HCT116 (cell line): ENCODE measurements at regions not wholly inside any gene's neighbourhood (a gene's known extent, or its start where the extent isn't known, plus 50 kb on each side); places are given as distances from the start of the nearest gene placed in this dataset.

Experiments used
- ATAC-seq: fragments of 200-7000 bp; cut with Tn5 transposase; 2 replicates; pipeline ENCODE4 v1.9.1; 2020; ENCODE audit warnings: mild to moderate bottlenecking, moderate library complexity
- BruUV-seq: library from RNA; stranded (reverse); fragments of 400-500 nt; replicated peaks from 2 replicates; lab custom pipeline; 2021; lab: Mats Ljungman, UMichigan
- CTCF ChIA-PET: fragments of 300-600 bp; sonication (Branson Sonifier 250); formaldehyde crosslinking; loops from one replicate; lab custom pipeline; 2021; ENCODE audit warnings: antibody characterized with exemption; lab: Charles Lee
- POLR2A ChIA-PET: fragments of 300-600, 350-600 bp; sonication (Branson Sonifier 250); formaldehyde crosslinking; loops from one replicate; lab custom pipeline; 2021; ENCODE audit warnings: antibody characterized with exemption; lab: Charles Lee
- RAD21 ChIA-PET, 2 experiments: fragments of 300-600 bp; sonication (Branson Sonifier 250); formaldehyde crosslinking; loops; one replicate each; lab custom pipeline; 2023; ENCODE audit warnings: low total read pairs in 2 of 2; ENCODE audit not compliant: uncharacterized antibody in 2 of 2, unreplicated experiment in 2 of 2, low non-redundant PET in 1 of 2; lab: Charles Lee
- DNase-seq: peaks from one replicate; pipeline ENCODE4 v3.0.0-alpha.2; 2010; ENCODE audit warnings: low read depth, low spot score
- H2AFZ ChIP-seq: fragments of 200-600 bp; shearing (Covaris generic), sonication (generic); 2 replicates; pipeline ENCODE4 v1.6.1; 2017; ENCODE audit warnings: low read depth, mixed run types, mixed read lengths, antibody characterized with exemption, low read length; ENCODE audit not compliant: poor library complexity, severe bottlenecking
- H3K27ac ChIP-seq: 2 replicates; pipeline ENCODE4 v1.5.1; 2012; ENCODE audit warnings: low read depth, low read length
- H3K27me3 ChIP-seq: fragments of 200-600 bp; sonication (generic); 2 replicates; pipeline ENCODE4 v1.6.1; 2016; ENCODE audit warnings: mixed run types, low read length, mixed read lengths; ENCODE audit not compliant: insufficient read depth
- H3K36me3 ChIP-seq, 2 experiments: fragments of 200-500 bp in 1 of 2; fragments of 200-600 bp in 1 of 2; sonication (Bioruptor generic) in 1 of 2; sonication (generic) in 1 of 2; 2 replicates each; pipeline versions ENCODE4 v1.5.1 to v1.6.1; 2014 to 2016; ENCODE audit warnings: low read length in 2 of 2, inconsistent platforms in 1 of 2, mixed read lengths in 1 of 2, mixed run types in 1 of 2; ENCODE audit not compliant: insufficient read depth in 2 of 2, control insufficient read depth in 1 of 2
- H3K4me1 ChIP-seq, 2 experiments: fragments of 200-600 bp in 1 of 2; sonication (generic) in 1 of 2; 2 replicates each; pipeline versions ENCODE4 v1.5.1 to v1.6.1; 2012 to 2017; ENCODE audit warnings: low read length in 2 of 2, inconsistent platforms in 1 of 2, mild to moderate bottlenecking in 1 of 2, mixed read lengths in 1 of 2, mixed run types in 1 of 2, moderate library complexity in 1 of 2; ENCODE audit not compliant: insufficient read depth in 2 of 2, control insufficient read depth in 1 of 2
- H3K4me2 ChIP-seq: fragments of 200-600 bp; sonication (generic); 2 replicates; pipeline ENCODE4 v1.6.1; 2017; ENCODE audit warnings: mixed run types, low read length, mixed read lengths
- H3K4me3 ChIP-seq, 2 experiments: fragments of 200-600 bp in 1 of 2; sonication (generic) in 1 of 2; replicated peaks in 1 of 2; 2 replicates each; pipeline ENCODE4 v1.5.1; 2011 to 2016; ENCODE audit warnings: low read length in 2 of 2, control low read depth in 1 of 2, low read depth in 1 of 2, mild to moderate bottlenecking in 1 of 2, mixed read lengths in 1 of 2, mixed run types in 1 of 2
- H3K79me2 ChIP-seq: fragments of 200-600 bp; sonication (generic); 2 replicates; pipeline ENCODE4 v1.6.1; 2017; ENCODE audit warnings: mild to moderate bottlenecking, mixed run types, low read length, moderate library complexity, mixed read lengths; ENCODE audit not compliant: insufficient read depth
- H3K9ac ChIP-seq: fragments of 200-600 bp; sonication (generic); 2 replicates; pipeline ENCODE4 v1.6.1; 2016; ENCODE audit warnings: low read length, mixed read lengths
- H3K9me2 ChIP-seq: fragments of 200-600 bp; sonication (generic), shearing (Covaris generic); 2 replicates; pipeline ENCODE4 v1.6.1; 2017; ENCODE audit warnings: mixed run types, mild to moderate bottlenecking, moderate library complexity; ENCODE audit not compliant: insufficient read depth
- H3K9me3 ChIP-seq, 2 experiments: fragments of 200-500 bp in 1 of 2; fragments of 200-600 bp in 1 of 2; sonication (Bioruptor generic) in 1 of 2; sonication (generic) in 1 of 2; 2 replicates each; pipeline ENCODE4 v1.6.1; 2014 to 2017; ENCODE audit warnings: low read length in 2 of 2, mixed read lengths in 2 of 2, inconsistent platforms in 1 of 2, low read depth in 1 of 2, mild to moderate bottlenecking in 1 of 2, mixed run types in 1 of 2, moderate library complexity in 1 of 2; ENCODE audit not compliant: control insufficient read depth in 1 of 2, insufficient read depth in 1 of 2
- H4K20me1 ChIP-seq: fragments of 200-600 bp; sonication (generic), shearing (Covaris generic); 2 replicates; pipeline ENCODE4 v1.6.1; 2017; ENCODE audit warnings: mixed run types, mild to moderate bottlenecking, moderate library complexity; ENCODE audit not compliant: insufficient read depth
- CBX3 ChIP-seq: IDR thresholded peaks from 2 replicates; pipeline ENCODE4 v1.6.1; 2012; ENCODE audit warnings: low read depth
- ELF1 ChIP-seq: IDR thresholded peaks from 2 replicates; pipeline ENCODE4 v1.6.1; 2012; ENCODE audit warnings: low read depth, borderline replicate concordance
- EZH2 ChIP-seq: fragments of 200-600 bp; sonication (generic); IDR thresholded peaks from 2 replicates; pipeline ENCODE4 v1.6.1; 2017; ENCODE audit warnings: antibody characterized with exemption, mixed run types
- EZH2phosphoT487 ChIP-seq: fragments of 200-600 bp; IDR thresholded peaks from 2 replicates; pipeline ENCODE4 v1.6.1; 2018; ENCODE audit warnings: antibody characterized with exemption, borderline replicate concordance
- FOSL1 ChIP-seq: IDR thresholded peaks from 2 replicates; pipeline ENCODE4 v1.6.1; 2012; ENCODE audit warnings: low read depth
- JUND ChIP-seq: IDR thresholded peaks from 2 replicates; pipeline ENCODE4 v1.6.1; 2012
- RAD21 ChIP-seq: IDR thresholded peaks from 2 replicates; pipeline ENCODE4 v1.6.1; 2012; ENCODE audit warnings: low read depth, mild to moderate bottlenecking
- SP1 ChIP-seq: IDR thresholded peaks from 2 replicates; pipeline ENCODE4 v1.6.1; 2012; ENCODE audit warnings: low read depth
- SRF ChIP-seq: IDR thresholded peaks from 2 replicates; pipeline ENCODE4 v1.6.1; 2012; ENCODE audit warnings: low read depth
- YY1 ChIP-seq: IDR thresholded peaks from 2 replicates; pipeline ENCODE4 v1.6.1; 2011; ENCODE audit warnings: low read length, low read depth, moderate library complexity, mild to moderate bottlenecking; ENCODE audit not compliant: insufficient replicate concordance; ENCODE audit errors: extremely low read depth
- ZFX ChIP-seq: fragments of 450-650 bp; IDR thresholded peaks from 2 replicates; pipeline ENCODE4 v1.6.1; 2017
- ZNF274 ChIP-seq: fragments of 200-500 bp; sonication (Bioruptor generic); IDR thresholded peaks from 2 replicates; pipeline ENCODE4 v1.6.1; 2014; ENCODE audit warnings: mild to moderate bottlenecking, low read depth, low read length, inconsistent platforms
- intact Hi-C: fragments of 100-400 bp; cut with micrococcal nuclease; formaldehyde crosslinking; loops from 2 replicates; pipeline ENCODE4 v1.10.0; 2022
- TF ChIP-seq, protein P1 (sequence below): IDR thresholded peaks from 2 replicates; pipeline ENCODE4 v1.6.1; 2011; ENCODE audit warnings: mild to moderate bottlenecking, low read length, moderate library complexity; ENCODE audit not compliant: insufficient replicate concordance; ENCODE audit errors: extremely low read depth
- TF ChIP-seq, protein P2 (sequence below): IDR thresholded peaks from 2 replicates; pipeline ENCODE4 v1.6.1; 2012
- TF ChIP-seq, protein P3 (sequence below): IDR thresholded peaks from 2 replicates; pipeline ENCODE4 v1.6.1; 2012; ENCODE audit warnings: low read depth
- TF ChIP-seq, protein P4 (sequence below): IDR thresholded peaks from 2 replicates; pipeline ENCODE4 v1.6.1; 2012

DNA sequence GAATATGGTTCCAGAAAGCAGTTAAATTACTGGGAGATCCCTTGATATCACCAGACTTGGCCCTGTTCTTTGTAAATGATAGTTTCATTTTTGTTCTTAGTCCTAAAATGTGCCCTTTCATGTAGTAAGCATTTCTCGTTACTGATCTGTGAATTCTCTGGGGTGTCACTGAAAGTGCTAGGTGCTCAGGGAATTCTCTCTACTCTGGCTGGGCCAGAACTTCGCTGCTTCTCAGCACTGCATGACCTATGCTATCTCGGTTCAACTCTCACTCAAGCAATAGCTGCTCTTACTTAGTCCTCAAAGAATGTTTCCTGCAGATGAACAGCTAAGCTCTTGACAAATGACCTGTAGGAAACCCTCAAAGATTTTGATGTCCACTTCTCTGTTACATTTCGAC, 1144.3 kb downstream of the ADGRL3 start:
- no peaks in the 10 kb centered on the region for H3K79me2 ChIP-seq
- H3K4me2 ChIP-seq, result no peak overlapping the region
- H3K9me2 ChIP-seq, result no peaks in the 10 kb centered on the region
- no peaks in the 10 kb centered on the region for H3K4me1 ChIP-seq
- H3K36me3 ChIP-seq, result no peaks in the 10 kb centered on the region
- no peak overlapping the region for H3K27ac ChIP-seq
- BruUV-seq, result no TSS peak
- CTCF ChIA-PET, result no interaction called here
- peaks cover 5 to 12% of the 10 kb centered on the region in 2 experiments; a peak in 2 of 4 replicates for H3K9me3 ChIP-seq
- H4K20me1 ChIP-seq, result no peaks in the 10 kb centered on the region
- intact Hi-C loops, result no loop called here
- no peak overlapping the region for H3K4me3 ChIP-seq
- POLR2A ChIA-PET, result no interaction called here
- H3K27me3 ChIP-seq, result no peaks in the 10 kb centered on the region
- H3K9ac ChIP-seq, result no peak overlapping the region
- H2AFZ ChIP-seq, result no peak overlapping the region
- RAD21 ChIA-PET, result no interaction called here
- DNase-seq (no peak), ATAC-seq (no peak)
- no peak for TF ChIP-seq ZNF274
- TF ChIP-seq EZH2phosphoT487, result no peak
- no peak for TF ChIP-seq SP1
- no peak for TF ChIP-seq YY1
- TF ChIP-seq, protein P1, sequence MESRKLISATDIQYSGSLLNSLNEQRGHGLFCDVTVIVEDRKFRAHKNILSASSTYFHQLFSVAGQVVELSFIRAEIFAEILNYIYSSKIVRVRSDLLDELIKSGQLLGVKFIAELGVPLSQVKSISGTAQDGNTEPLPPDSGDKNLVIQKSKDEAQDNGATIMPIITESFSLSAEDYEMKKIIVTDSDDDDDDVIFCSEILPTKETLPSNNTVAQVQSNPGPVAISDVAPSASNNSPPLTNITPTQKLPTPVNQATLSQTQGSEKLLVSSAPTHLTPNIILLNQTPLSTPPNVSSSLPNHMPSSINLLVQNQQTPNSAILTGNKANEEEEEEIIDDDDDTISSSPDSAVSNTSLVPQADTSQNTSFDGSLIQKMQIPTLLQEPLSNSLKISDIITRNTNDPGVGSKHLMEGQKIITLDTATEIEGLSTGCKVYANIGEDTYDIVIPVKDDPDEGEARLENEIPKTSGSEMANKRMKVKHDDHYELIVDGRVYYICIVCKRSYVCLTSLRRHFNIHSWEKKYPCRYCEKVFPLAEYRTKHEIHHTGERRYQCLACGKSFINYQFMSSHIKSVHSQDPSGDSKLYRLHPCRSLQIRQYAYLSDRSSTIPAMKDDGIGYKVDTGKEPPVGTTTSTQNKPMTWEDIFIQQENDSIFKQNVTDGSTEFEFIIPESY, result no peak
- TF ChIP-seq SRF, result no peak
- no peak for TF ChIP-seq CBX3
- TF ChIP-seq, protein P2, sequence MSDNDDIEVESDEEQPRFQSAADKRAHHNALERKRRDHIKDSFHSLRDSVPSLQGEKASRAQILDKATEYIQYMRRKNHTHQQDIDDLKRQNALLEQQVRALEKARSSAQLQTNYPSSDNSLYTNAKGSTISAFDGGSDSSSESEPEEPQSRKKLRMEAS, result no peak
- no peak for TF ChIP-seq EZH2
- no peak for TF ChIP-seq JUND
- TF ChIP-seq, protein P3, sequence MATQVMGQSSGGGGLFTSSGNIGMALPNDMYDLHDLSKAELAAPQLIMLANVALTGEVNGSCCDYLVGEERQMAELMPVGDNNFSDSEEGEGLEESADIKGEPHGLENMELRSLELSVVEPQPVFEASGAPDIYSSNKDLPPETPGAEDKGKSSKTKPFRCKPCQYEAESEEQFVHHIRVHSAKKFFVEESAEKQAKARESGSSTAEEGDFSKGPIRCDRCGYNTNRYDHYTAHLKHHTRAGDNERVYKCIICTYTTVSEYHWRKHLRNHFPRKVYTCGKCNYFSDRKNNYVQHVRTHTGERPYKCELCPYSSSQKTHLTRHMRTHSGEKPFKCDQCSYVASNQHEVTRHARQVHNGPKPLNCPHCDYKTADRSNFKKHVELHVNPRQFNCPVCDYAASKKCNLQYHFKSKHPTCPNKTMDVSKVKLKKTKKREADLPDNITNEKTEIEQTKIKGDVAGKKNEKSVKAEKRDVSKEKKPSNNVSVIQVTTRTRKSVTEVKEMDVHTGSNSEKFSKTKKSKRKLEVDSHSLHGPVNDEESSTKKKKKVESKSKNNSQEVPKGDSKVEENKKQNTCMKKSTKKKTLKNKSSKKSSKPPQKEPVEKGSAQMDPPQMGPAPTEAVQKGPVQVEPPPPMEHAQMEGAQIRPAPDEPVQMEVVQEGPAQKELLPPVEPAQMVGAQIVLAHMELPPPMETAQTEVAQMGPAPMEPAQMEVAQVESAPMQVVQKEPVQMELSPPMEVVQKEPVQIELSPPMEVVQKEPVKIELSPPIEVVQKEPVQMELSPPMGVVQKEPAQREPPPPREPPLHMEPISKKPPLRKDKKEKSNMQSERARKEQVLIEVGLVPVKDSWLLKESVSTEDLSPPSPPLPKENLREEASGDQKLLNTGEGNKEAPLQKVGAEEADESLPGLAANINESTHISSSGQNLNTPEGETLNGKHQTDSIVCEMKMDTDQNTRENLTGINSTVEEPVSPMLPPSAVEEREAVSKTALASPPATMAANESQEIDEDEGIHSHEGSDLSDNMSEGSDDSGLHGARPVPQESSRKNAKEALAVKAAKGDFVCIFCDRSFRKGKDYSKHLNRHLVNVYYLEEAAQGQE, result no peak
- TF ChIP-seq FOSL1, result no peak
- TF ChIP-seq RAD21, result no peak
- TF ChIP-seq ELF1, result no peak
- TF ChIP-seq, protein P4, sequence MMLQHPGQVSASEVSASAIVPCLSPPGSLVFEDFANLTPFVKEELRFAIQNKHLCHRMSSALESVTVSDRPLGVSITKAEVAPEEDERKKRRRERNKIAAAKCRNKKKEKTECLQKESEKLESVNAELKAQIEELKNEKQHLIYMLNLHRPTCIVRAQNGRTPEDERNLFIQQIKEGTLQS, result no peak
- TF ChIP-seq ZFX, result no peak
